Trophoblast cell (in vitro differentiated cells and primary cell): ENCODE measurements at regions not wholly inside any gene's neighbourhood (a gene's known extent, or its start where the extent isn't known, plus 50 kb on each side); places are given as distances from the start of the nearest gene placed in this dataset.

ENCODE experiments used
- DNase-seq, 2 donors: peaks; one replicate each; pipeline ENCODE4 v3.0.0-alpha.2; 2016
- H2AFZ ChIP-seq: 2 replicates; pipeline ENCODE4 v1.6.1; 2013; ENCODE audit warnings: low read length, moderate library complexity, mild to moderate bottlenecking; ENCODE audit not compliant: insufficient read depth, poor library complexity
- H2AK5ac ChIP-seq: 2 replicates; pipeline ENCODE4 v1.6.1; 2013; ENCODE audit warnings: mild to moderate bottlenecking, low read length
- H2BK120ac ChIP-seq: 2 replicates; pipeline ENCODE4 v1.6.1; 2013; ENCODE audit warnings: low read length, mild to moderate bottlenecking, moderate library complexity; ENCODE audit not compliant: insufficient read depth, poor library complexity
- H2BK12ac ChIP-seq: 2 replicates; pipeline ENCODE4 v1.6.1; 2013; ENCODE audit warnings: mild to moderate bottlenecking, low read length, moderate library complexity
- H2BK5ac ChIP-seq: 2 replicates; pipeline ENCODE4 v1.6.1; 2013; ENCODE audit warnings: low read length, low read depth, moderate library complexity, mild to moderate bottlenecking; ENCODE audit not compliant: poor library complexity
- H3K14ac ChIP-seq: 2 replicates; pipeline ENCODE4 v1.6.1; 2013; ENCODE audit warnings: mild to moderate bottlenecking, low read length
- H3K18ac ChIP-seq: 2 replicates; pipeline ENCODE4 v1.6.1; 2013; ENCODE audit warnings: mild to moderate bottlenecking, low read length
- H3K23ac ChIP-seq: 2 replicates; pipeline ENCODE4 v1.6.1; 2013; ENCODE audit warnings: low read length
- H3K27ac ChIP-seq: 2 replicates; pipeline ENCODE4 v1.5.1; 2013; ENCODE audit warnings: low read depth, mild to moderate bottlenecking, inconsistent platforms, low read length, moderate library complexity
- H3K27me3 ChIP-seq: 2 replicates; pipeline ENCODE4 v1.6.1; 2013; ENCODE audit warnings: inconsistent platforms, mild to moderate bottlenecking, low read length, moderate library complexity; ENCODE audit not compliant: insufficient read depth
- H3K36me3 ChIP-seq, 2 experiments: 1 replicate in 1 of 2; 2 replicates in 1 of 2; pipeline ENCODE4 v1.6.1; 2013; ENCODE audit warnings: low read length in 2 of 2, mild to moderate bottlenecking in 2 of 2, moderate library complexity in 1 of 2; ENCODE audit not compliant: insufficient read depth in 2 of 2, control insufficient read depth in 1 of 2
- H3K4ac ChIP-seq: 2 replicates; pipeline ENCODE4 v1.6.1; 2013; ENCODE audit warnings: low read depth, mild to moderate bottlenecking, low read length, moderate library complexity
- H3K4me1 ChIP-seq, 2 experiments: 1 replicate in 1 of 2; 2 replicates in 1 of 2; pipeline ENCODE4 v1.6.1; 2013; ENCODE audit warnings: low read length in 2 of 2, mild to moderate bottlenecking in 2 of 2, moderate library complexity in 1 of 2; ENCODE audit not compliant: insufficient read depth in 2 of 2, control insufficient read depth in 1 of 2
- H3K4me2 ChIP-seq: 2 replicates; pipeline ENCODE4 v1.6.1; 2013; ENCODE audit warnings: inconsistent platforms, mild to moderate bottlenecking, low read length, moderate library complexity
- H3K4me3 ChIP-seq: 2 replicates; pipeline ENCODE4 v1.5.1; 2013; ENCODE audit warnings: mild to moderate bottlenecking, low read depth, low read length, inconsistent platforms
- H3K79me1 ChIP-seq: one replicate; pipeline ENCODE4 v1.6.1; 2013; ENCODE audit warnings: low read length
- H3K79me2 ChIP-seq: 2 replicates; pipeline ENCODE4 v1.6.1; 2013; ENCODE audit warnings: low read length, mild to moderate bottlenecking; ENCODE audit not compliant: control insufficient read depth, insufficient read depth, poor library complexity
- H3K9ac ChIP-seq: 2 replicates; pipeline ENCODE4 v1.6.1; 2013; ENCODE audit warnings: mild to moderate bottlenecking, low read length
- H3K9me3 ChIP-seq: 2 replicates; pipeline ENCODE4 v1.6.1; 2013; ENCODE audit warnings: low read depth, mild to moderate bottlenecking, control low read depth, inconsistent platforms, low read length; ENCODE audit not compliant: insufficient read depth
- H4K12ac ChIP-seq: 2 replicates; pipeline ENCODE4 v1.6.1; 2013; ENCODE audit warnings: low read depth, mild to moderate bottlenecking, low read length, moderate library complexity
- H4K8ac ChIP-seq: 2 replicates; pipeline ENCODE4 v1.6.1; 2013; ENCODE audit warnings: low read depth, mild to moderate bottlenecking, low read length, moderate library complexity
- H4K91ac ChIP-seq: one replicate; pipeline ENCODE4 v1.6.1; 2013; ENCODE audit warnings: low read depth, mild to moderate bottlenecking, low read length, moderate library complexity
- WGBS: extraction: QIAGEN DNeasy Blood & Tissue Kit; methylation state at CpG from one replicate; pipeline ENCODE4 v1.1.7; 2013; ENCODE audit warnings: missing lambda C conversion rate; ENCODE audit not compliant: insufficient read length, insufficient coverage; ENCODE audit errors: extremely low coverage; 5-methylcytosine and 5-hydroxymethylcytosine counted together

- peaks cover 2% of the 10 kb centered on the region for H3K9me3 ChIP-seq
- H2AK5ac ChIP-seq: no peak overlapping the region
- H3K4me3 ChIP-seq: no peak overlapping the region
- no peak overlapping the region for H3K4me2 ChIP-seq
- no peak overlapping the region for H3K9ac ChIP-seq
- no peak overlapping the region for H3K4ac ChIP-seq
- H4K8ac ChIP-seq: no peak overlapping the region
- H3K27me3 ChIP-seq: no peaks in the 10 kb centered on the region
- no peak overlapping the region for H3K27ac ChIP-seq
- H3K14ac ChIP-seq: no peak overlapping the region
- no peaks in the 10 kb centered on the region for H3K79me2 ChIP-seq
- no peak overlapping the region for H3K18ac ChIP-seq
- DNase-seq: no peak
- no peak overlapping the region for H2BK5ac ChIP-seq
- no peak overlapping the region for H4K12ac ChIP-seq
- no peaks in the 10 kb centered on the region for H3K79me1 ChIP-seq
- no peaks in the 10 kb centered on the region for H3K4me1 ChIP-seq
- H3K23ac ChIP-seq: no peak overlapping the region
- no peak overlapping the region for H2BK120ac ChIP-seq
- no CpG with 5 or more reads among the region's 9 CpGs for WGBS
- no peaks in the 10 kb centered on the region for H3K36me3 ChIP-seq
- no peak overlapping the region for H2AFZ ChIP-seq
- no peak overlapping the region for H2BK12ac ChIP-seq
- no peak overlapping the region for H4K91ac ChIP-seq
Observed at GRCh38 chr5:84961193-84961592, 576.5 kb upstream of the EDIL3 start.

GRCh38 chr5:84961903-84962302 lies 577.2 kb upstream of the EDIL3 start:
- H3K27ac ChIP-seq: no peak overlapping the region
- H3K27me3 ChIP-seq: no peaks in the 10 kb centered on the region
- no peak overlapping the region for H2AK5ac ChIP-seq
- H3K9me3 ChIP-seq: peaks cover 2% of the 10 kb centered on the region
- H3K79me1 ChIP-seq: no peaks in the 10 kb centered on the region
- no peak overlapping the region for H2BK5ac ChIP-seq
- H4K8ac ChIP-seq: no peak overlapping the region
- H4K91ac ChIP-seq: no peak overlapping the region
- H3K79me2 ChIP-seq: no peaks in the 10 kb centered on the region
- DNase-seq: no peak
- no CpG with 5 or more reads among the region's 3 CpGs for whole genome bisulfite sequencing
- no peak overlapping the region for H3K4me2 ChIP-seq
- H3K23ac ChIP-seq: no peak overlapping the region
- no peak overlapping the region for H3K9ac ChIP-seq
- H3K4me1 ChIP-seq: no peaks in the 10 kb centered on the region
- H3K18ac ChIP-seq: no peak overlapping the region
- H3K14ac ChIP-seq: no peak overlapping the region
- H3K4ac ChIP-seq: no peak overlapping the region
- no peaks in the 10 kb centered on the region for H3K36me3 ChIP-seq
- no peak overlapping the region for H2AFZ ChIP-seq
- no peak overlapping the region for H3K4me3 ChIP-seq
- H2BK120ac ChIP-seq: no peak overlapping the region
- no peak overlapping the region for H4K12ac ChIP-seq
- H2BK12ac ChIP-seq: no peak overlapping the region

- Histone ChIP-seq H3K27ac (no peak overlapping the region), H2AFZ (no peak overlapping the region), H3K4me3 (no peak overlapping the region), H3K36me3 (no peaks in the 10 kb centered on the region), H3K4me1 (no peaks in the 10 kb centered on the region), H3K9ac (no peak overlapping the region), H4K8ac (no peak overlapping the region), H2BK5ac (no peak overlapping the region), H3K27me3 (no peaks in the 10 kb centered on the region), H2BK120ac (no peak overlapping the region), H3K9me3 (no peaks in the 10 kb centered on the region), H3K4ac (no peak overlapping the region), H4K12ac (no peak overlapping the region), H3K79me2 (no peaks in the 10 kb centered on the region), H2BK12ac (no peak overlapping the region), H4K91ac (no peak overlapping the region), H3K79me1 (no peaks in the 10 kb centered on the region), H3K23ac (no peak overlapping the region), H3K18ac (no peak overlapping the region), H2AK5ac (no peak overlapping the region), H3K4me2 (no peak overlapping the region), H3K14ac (no peak overlapping the region)
- no CpG with 5 or more reads among the region's 2 CpGs for WGBS
- no peak for DNase-seq
Observed at GRCh38 chr5:84983093-84983492, 598.4 kb upstream of the EDIL3 start.

- WGBS: no CpG with 5 or more reads among the region's 3 CpGs
- Histone ChIP-seq H2AFZ (no peak overlapping the region), H3K79me1 (no peaks in the 10 kb centered on the region)
Observed at GRCh38 chr5:84985148-84985547, 600.5 kb upstream of the EDIL3 start.

More at GRCh38 chr5:84985148-84985547, 600.5 kb upstream of the EDIL3 start:
- H3K4me2 ChIP-seq: no peak overlapping the region
- H3K36me3 ChIP-seq: no peaks in the 10 kb centered on the region
- H3K4me3 ChIP-seq: no peak overlapping the region
- no peak overlapping the region for H2BK5ac ChIP-seq
- H3K9ac ChIP-seq: no peak overlapping the region
- H3K4ac ChIP-seq: no peak overlapping the region
- no peaks in the 10 kb centered on the region for H3K9me3 ChIP-seq
- no peaks in the 10 kb centered on the region for H3K4me1 ChIP-seq
- no peak overlapping the region for H2AK5ac ChIP-seq
- H3K14ac ChIP-seq: no peak overlapping the region
- H3K79me2 ChIP-seq: no peaks in the 10 kb centered on the region
- no peak for DNase-seq
- no peak overlapping the region for H3K27ac ChIP-seq
- H3K23ac ChIP-seq: no peak overlapping the region
- H3K18ac ChIP-seq: no peak overlapping the region
- H3K27me3 ChIP-seq: no peaks in the 10 kb centered on the region
- H4K12ac ChIP-seq: no peak overlapping the region
- H2BK120ac ChIP-seq: no peak overlapping the region
- no peak overlapping the region for H4K8ac ChIP-seq
- no peak overlapping the region for H2BK12ac ChIP-seq
- no peak overlapping the region for H4K91ac ChIP-seq
